Activated CD4-positive, alpha-beta T cell treated with anti-CD3 and anti-CD28 coated beads, Interleukin-2, Interleukin-4, amounts not matched to agents 100 ng/mL and 50 ng/mL, durations not matched to agents 16 hours and 8 hours (primary cell): ENCODE measurements at regions not wholly inside any gene's neighbourhood (a gene's known extent, or its start where the extent isn't known, plus 50 kb on each side); places are given as distances from the start of the nearest gene placed in this dataset.

ENCODE experiments used
- DNase-seq: peaks from one replicate; pipeline ENCODE4 v3.0.0-alpha.2; 2020; ENCODE audit warnings: low spot score

- DNase-seq, result no peak
Measured at GRCh38 chr9:73011956-73012355, 59.1 kb upstream of the ALDH1A1 start.

- no peak for DNase-seq
Measured at GRCh38 chr9:73011181-73011750, 58.4 kb upstream of the ALDH1A1 start.

- DNase-seq, result no peak
Measured at GRCh38 chr9:73009649-73010288, 56.9 kb upstream of the ALDH1A1 start.

GRCh38 chr9:73007966-73008672 lies 55.3 kb upstream of the ALDH1A1 start:
- no peak for DNase-seq

- no peak for DNase-seq
Measured at GRCh38 chr9:73006986-73007385, 54.1 kb upstream of the ALDH1A1 start.
